ENCODE measurements at regions not wholly inside any gene's neighbourhood (a gene's known extent, or its start where the extent isn't known, plus 50 kb on each side); places are given as distances from the start of the nearest gene placed in this dataset.

- Histone ChIP-seq H3K4me3 (ENCODE audit: low read depth in 1 of 2, low read length in 2 of 2) (no peak overlapping the region), H3K9me3 (ENCODE audit: control insufficient read depth in 2 of 2, insufficient read depth in 1 of 2, low read depth in 1 of 2, low read length in 1 of 2) (no peaks in the 10 kb centered on the region), H3K27ac (ENCODE audit: low read depth in 2 of 2, low read length in 1 of 2) (no peak overlapping the region), H3K4me1 (ENCODE audit: control insufficient read depth in 2 of 2, insufficient read depth in 2 of 2, low read length in 1 of 2) (no peaks in the 10 kb centered on the region), H3K36me3 (ENCODE audit: control insufficient read depth in 2 of 2, insufficient read depth in 2 of 2, low read length in 1 of 2) (no peaks in the 10 kb centered on the region), H3K27me3 (ENCODE audit: control insufficient read depth in 1 of 2, insufficient read depth in 2 of 2, low read length in 2 of 2) (no peaks in the 10 kb centered on the region)
These were observed 51.3 kb upstream of the ATXN3L start for GRCh38 chrX:13371186-13371585.

- H3K9me3 ChIP-seq (ENCODE audit: control insufficient read depth in 2 of 2, insufficient read depth in 1 of 2, low read depth in 1 of 2, low read length in 1 of 2) = no peaks in the 10 kb centered on the region
- WGBS, 2 donors = 44 to 53% methylated on average over 1 of the region's 1 CpG
- no peak overlapping the region for H3K4me3 ChIP-seq (ENCODE audit: low read depth in 1 of 2, low read length in 2 of 2)
- no peaks in the 10 kb centered on the region for H3K36me3 ChIP-seq (ENCODE audit: control insufficient read depth in 2 of 2, insufficient read depth in 2 of 2, low read length in 1 of 2)
- H3K27me3 ChIP-seq (ENCODE audit: control insufficient read depth in 1 of 2, insufficient read depth in 2 of 2, low read length in 2 of 2) = no peaks in the 10 kb centered on the region
- H3K27ac ChIP-seq (ENCODE audit: low read depth in 2 of 2, low read length in 1 of 2) = no peak overlapping the region
- no peaks in the 10 kb centered on the region for H3K4me1 ChIP-seq (ENCODE audit: control insufficient read depth in 2 of 2, insufficient read depth in 2 of 2, low read length in 1 of 2)
These were observed 50.9 kb upstream of the ATXN3L start for GRCh38 chrX:13370713-13371112.

Measured in esophagus (tissue), 2 donors.